DMS 273 (cell line): ENCODE measurements at regions not wholly inside any gene's neighbourhood (a gene's known extent, or its start where the extent isn't known, plus 50 kb on each side); places are given as distances from the start of the nearest gene placed in this dataset.

Source experiments
- DNase-seq: peaks from one replicate; lab custom pipeline; 2025; ENCODE audit not compliant: unreplicated experiment; lab: John Stamatoyannopoulos, UW

DNA sequence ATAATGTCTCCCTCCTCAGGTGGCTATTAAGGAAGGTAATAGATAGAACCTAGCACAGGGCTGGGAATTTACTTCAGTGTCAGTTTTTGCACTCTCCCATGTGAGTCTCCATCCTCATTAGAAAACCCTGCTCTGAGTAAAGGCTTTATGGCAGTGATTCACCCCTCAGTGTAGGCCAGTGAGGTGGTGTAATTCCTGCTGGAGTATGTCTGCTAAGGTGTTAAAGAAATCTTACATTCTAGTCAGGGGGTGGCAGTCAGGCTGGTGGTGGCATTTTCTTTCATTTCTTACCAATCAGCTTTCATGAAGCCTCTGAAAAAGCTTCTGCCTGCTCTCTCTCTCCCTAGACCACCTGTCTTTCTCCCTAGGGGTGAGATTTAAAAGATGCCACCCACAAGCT, 138.8 kb upstream of the CCL2 start:
- no peak for DNase-seq

DNA sequence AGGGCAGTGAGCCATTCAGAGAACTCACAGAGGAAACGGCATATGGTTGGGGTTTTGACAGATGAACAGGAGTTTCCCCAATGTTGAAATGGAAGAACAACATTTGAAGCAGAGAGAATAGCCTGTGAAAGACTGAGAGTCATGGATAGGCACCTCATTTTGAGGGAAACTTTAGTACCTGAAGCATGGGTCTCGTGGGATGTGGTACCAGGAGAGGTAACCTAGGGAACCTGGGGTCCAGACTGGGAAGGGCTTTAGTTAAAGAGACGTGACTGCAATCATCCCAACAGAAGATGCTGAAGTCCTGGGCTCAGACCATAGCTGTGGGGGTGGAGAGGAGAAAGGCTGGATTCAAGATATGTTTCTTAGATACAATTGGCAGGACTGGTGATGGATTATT, 137.8 kb upstream of the CCL2 start:
- DNase-seq = no peak

DNA sequence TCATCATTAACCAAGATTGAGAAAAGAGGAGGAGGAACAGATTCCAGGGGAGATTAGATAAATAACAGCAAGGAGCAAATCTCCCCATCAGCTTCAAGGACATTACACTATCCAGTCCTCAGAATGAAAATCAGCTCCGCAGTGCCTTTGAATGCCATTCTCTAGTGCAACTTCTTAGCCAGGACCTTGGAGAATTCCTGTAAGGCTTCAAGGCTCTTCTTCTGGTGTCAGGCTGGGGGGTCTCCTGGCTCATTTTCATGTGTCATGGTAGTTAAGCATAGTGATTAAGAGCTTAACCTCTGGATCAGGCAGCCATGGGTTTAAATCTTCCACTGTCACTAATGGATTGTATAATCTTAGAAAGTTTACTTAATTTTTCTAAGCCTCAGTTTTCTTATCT, 137.3 kb upstream of the CCL2 start:
- DNase-seq = no peak

GRCh38 chr17:34118564-34118963, 136.5 kb upstream of the CCL2 start:
- no peak for DNase-seq

- no peak for DNase-seq
Measured at GRCh38 chr17:34121311-34121710, 133.8 kb upstream of the CCL2 start.

GRCh38 chr17:34122515-34122914, 132.6 kb upstream of the CCL2 start:
- no peak for DNase-seq

GRCh38 chr17:34125010-34125409, 130.1 kb upstream of the CCL2 start:
- DNase-seq = no peak

DNA sequence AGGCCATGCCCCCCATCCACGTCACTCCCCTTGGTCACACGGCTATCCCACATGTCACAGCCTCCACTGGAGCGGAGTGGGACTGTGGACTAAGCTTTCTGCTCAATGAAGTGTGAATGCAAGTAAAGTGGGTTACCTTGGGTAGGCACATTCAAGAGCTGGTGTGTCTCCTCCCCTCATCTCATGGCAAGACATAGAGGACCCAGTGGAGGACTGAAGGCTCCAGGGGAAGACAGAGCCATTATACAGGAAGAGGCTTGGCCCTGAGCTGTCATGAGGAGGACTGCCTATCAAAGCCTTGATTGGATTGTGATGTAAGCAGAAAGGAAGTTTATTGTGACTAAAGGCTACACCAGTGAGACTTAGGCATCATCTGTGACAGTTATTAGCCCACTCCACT, 129.2 kb upstream of the CCL2 start:
- no peak for DNase-seq

DNA sequence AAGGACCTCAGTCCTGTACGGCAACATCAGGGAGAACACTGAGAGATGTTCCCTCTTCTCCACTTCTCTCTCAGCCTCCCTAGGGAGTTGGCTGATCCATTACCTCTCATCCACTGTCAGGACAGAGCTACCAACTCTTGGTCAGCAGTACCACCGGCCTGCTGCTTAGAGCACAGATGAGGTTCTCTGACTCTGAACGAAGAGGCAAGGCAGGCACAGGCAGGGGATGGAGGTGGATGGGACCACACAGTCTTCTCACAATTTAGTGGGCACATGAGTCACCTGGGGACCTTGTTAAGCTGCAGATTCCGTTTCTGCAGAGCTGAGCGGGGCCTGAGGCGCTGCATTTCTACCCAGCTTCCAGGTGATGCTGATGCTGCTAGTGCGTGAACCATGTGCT, 128.6 kb upstream of the CCL2 start:
- no peak for DNase-seq

- no peak for DNase-seq
Measured at GRCh38 chr17:34126965-34127364, 128.1 kb upstream of the CCL2 start.

DNA sequence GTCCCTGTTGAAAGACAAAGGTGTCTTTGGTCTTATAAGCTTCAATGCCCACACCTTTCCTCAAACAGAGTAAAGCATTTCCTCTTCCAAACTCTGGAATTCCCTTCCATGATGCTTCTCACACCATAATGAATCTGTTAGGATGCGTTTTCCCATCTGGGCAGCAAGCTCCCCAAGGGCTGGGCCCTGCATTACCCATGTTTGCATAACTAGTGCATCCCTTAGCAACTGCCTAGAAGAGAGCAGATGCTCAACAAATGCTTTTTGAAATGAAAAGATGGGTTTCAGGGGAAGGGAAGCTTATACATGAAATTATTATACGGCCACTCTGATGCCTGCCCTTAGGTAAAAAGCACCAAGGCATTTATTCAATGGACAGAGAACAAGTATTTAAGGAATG, 124.5 kb upstream of the CCL2 start:
- no peak for DNase-seq

GRCh38 chr17:34131386-34131785, 123.7 kb upstream of the CCL2 start:
- no peak for DNase-seq

GRCh38 chr17:34133350-34133749, 121.7 kb upstream of the CCL2 start:
- no peak for DNase-seq

GRCh38 chr17:34135841-34136240, 119.2 kb upstream of the CCL2 start:
- DNase-seq = no peak

GRCh38 chr17:34140006-34140405, 115.1 kb upstream of the CCL2 start:
- DNase-seq = no peak

DNA sequence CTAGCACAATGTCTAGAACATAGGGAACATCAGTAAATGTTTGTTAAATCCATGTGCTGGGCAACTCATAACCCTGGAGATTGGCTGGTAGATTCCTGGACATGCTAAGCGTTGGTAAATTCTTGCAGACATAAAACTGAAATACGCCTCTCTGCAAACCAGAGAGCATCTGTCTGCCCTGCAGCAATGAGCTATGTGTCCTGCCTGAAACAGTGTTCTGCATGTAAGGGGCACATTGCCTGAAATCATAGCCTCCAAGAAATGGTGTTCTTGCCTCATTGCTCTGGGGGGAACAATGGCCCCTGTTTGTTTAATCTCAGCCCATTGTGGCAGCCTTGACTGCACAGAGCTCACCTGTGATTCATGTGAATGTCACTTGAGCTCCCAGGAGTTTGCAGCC, 113.5 kb upstream of the CCL2 start:
- no peak for DNase-seq

DNA sequence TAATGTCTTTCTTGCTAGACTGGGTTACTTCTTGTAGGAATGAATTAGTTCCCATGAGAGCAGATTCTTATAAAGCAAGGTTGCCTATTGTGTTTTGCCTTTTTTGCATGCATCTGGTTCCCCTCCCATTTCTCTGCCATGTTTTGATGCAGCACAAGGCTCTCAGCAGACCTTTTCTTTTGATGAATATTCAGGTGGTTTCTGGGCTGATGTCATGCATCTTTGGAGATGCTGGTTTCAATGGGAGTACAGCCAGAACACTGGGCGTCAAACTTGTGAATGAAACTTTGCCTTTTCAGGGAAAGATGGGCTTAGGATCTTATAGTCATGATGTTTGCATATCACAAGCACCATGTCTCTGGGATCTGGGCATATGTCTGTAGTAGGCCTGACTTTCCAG, 111.7 kb upstream of the CCL2 start:
- no peak for DNase-seq

- DNase-seq = peak; percentile 72
Measured at GRCh38 chr17:34146440-34147043, 108.5 kb upstream of the CCL2 start.

- DNase-seq = no peak
Measured at GRCh38 chr17:34151102-34151501, 104.0 kb upstream of the CCL2 start.

- no peak for DNase-seq
Measured at GRCh38 chr17:34153991-34154390, 101.1 kb upstream of the CCL2 start.

- DNase-seq = no peak
Measured at GRCh38 chr17:34154961-34155730, 99.9 kb upstream of the CCL2 start.

GRCh38 chr17:34155947-34156346, 99.1 kb upstream of the CCL2 start:
- no peak for DNase-seq

DNA sequence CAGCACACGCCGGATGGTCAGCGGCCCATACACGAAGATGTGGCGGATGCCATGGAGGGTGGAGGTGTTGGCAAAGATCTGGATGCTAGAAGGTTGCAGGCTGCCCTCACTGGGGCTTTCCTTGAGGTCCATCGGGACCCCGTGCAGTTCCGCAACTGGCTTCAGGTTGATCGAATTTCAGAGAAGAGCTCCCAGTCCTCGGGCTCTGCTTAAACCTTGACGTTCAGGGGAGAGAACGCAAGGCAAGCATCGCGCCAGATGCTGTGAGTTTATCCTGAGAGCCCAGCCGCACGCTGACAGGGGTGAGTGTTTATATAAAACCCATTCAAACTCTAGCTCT, 98.7 kb upstream of the CCL2 start:
- no peak for DNase-seq
